ENCODE measurements at regions not wholly inside any gene's neighbourhood (a gene's known extent, or its start where the extent isn't known, plus 50 kb on each side); places are given as distances from the start of the nearest gene placed in this dataset.
"Not testable (repeated sequence)": the region's sequence is repeated elsewhere in the genome, so short reads cannot be mapped to it uniquely, and the experiment has no call there.

DNA sequence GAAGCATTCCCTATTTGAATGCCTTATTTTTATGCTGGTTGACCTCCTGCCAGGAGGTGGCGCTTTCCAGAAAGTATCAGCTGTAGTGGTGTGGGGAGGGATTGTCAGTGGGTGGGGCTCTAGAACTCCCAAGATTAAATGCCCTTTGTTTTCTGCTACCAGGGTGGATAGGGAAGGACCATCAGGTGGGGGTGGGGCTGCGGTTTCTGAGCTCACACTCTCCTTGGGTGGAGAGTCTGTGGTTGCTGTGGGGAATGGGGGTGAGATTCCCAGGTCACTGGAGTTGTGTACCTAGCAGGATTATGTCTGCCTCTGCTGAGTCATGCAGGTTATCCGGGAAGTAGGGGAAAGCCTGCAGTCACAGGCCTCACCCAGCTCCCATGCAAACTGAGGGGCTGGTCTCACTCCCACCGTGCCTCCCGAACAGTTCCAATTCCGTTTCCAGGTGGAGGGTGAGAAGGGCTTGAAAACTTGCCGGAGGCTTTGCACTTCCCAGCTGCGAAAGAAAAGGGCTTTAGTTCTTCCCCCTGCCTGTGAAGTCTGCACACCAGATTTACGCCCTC lies 68.3 kb downstream of the ALG10B start:
- no peak for DNase-seq (ENCODE audit: low spot score)

DNA sequence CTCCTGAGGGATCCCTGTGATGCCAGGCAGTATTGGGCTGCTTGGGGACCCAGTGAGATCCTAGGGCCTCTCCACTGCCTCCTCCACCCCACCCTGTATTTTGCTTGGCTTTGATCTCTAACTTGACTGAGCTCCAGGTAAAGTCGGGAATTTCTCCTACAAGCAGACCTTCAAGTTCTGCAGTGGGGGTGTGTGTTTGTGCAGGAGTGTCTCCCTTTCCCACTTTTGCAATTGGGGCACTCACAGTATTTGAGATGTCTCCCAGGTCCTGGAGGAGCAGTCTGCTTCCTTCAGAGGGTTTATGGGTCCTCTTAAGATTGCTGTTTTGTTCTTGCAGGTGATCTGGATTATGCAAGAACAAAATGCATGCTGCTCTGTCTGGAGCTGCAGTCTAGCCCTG lies 68.9 kb downstream of the ALG10B start:
- no peak for DNase-seq (ENCODE audit: low spot score)

- no peak for DNase-seq (ENCODE audit: low spot score)
Measured at GRCh38 chr12:38386205-38386985, 69.8 kb downstream of the ALG10B start.

DNA sequence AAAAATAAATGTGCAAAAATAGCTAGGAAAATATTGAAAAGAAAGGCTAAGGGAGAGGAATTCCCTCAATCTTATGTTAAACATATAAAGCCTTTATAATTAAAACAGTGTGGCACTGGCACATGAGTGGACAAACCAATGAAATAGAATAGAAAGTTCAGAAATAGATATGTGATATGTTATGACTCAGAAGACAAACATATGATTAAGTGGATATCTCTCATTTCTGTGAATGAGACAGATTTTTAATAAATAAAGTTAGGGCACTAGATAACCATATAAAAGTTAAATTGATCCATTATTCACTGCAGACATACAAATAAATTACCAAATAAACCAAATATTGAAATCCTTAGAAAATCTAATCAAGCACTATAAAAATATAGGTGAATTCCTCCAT lies 73.0 kb downstream of the ALG10B start:
- DNase-seq (ENCODE audit: low spot score), result no peak

- DNase-seq (ENCODE audit: low spot score), result no peak
Measured at GRCh38 chr12:38391007-38391406, 74.4 kb downstream of the ALG10B start.

- DNase-seq (ENCODE audit: low spot score), result no peak
Measured at GRCh38 chr12:38392554-38393144, 76.1 kb downstream of the ALG10B start.

GRCh38 chr12:38399711-38400206 lies 83.2 kb downstream of the ALG10B start:
- DNase-seq (ENCODE audit: low spot score), result no peak

GRCh38 chr12:38402811-38403210 lies 86.2 kb downstream of the ALG10B start:
- no peak for DNase-seq (ENCODE audit: low spot score)

GRCh38 chr12:38409511-38409910 lies 92.9 kb downstream of the ALG10B start:
- DNase-seq (ENCODE audit: low spot score), result no peak

GRCh38 chr12:38411426-38411825 lies 94.9 kb downstream of the ALG10B start:
- peak; percentile 2 for DNase-seq (ENCODE audit: low spot score)

- DNase-seq (ENCODE audit: low spot score), result no peak
Measured at GRCh38 chr12:38411946-38412345, 95.4 kb downstream of the ALG10B start.

DNA sequence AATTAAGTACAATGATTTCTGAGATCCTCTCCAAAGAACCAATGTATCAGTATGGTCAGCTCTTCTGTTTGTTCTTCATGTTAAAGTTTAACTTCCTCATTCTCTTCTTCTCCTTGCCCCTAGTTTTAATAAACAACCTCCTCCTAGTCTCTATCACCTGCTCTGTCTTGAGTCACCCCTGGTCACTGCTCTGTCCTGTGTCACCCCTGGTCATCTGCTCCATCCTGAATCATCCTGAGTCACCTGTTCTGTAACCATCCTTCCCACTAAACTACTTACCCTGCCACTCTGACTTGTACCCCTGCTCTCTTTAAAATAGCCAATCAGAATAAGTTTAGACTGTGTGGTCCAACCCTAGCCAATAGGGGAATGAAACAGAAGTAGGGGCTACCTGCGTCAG lies 100.5 kb downstream of the ALG10B start:
- DNase-seq (ENCODE audit: low spot score), result no peak

- DNase-seq (ENCODE audit: low spot score), result no peak
Measured at GRCh38 chr12:38424436-38424835, 107.9 kb downstream of the ALG10B start.

- DNase-seq (ENCODE audit: low spot score), result no peak
Measured at GRCh38 chr12:38427442-38427841, 110.9 kb downstream of the ALG10B start.

DNA sequence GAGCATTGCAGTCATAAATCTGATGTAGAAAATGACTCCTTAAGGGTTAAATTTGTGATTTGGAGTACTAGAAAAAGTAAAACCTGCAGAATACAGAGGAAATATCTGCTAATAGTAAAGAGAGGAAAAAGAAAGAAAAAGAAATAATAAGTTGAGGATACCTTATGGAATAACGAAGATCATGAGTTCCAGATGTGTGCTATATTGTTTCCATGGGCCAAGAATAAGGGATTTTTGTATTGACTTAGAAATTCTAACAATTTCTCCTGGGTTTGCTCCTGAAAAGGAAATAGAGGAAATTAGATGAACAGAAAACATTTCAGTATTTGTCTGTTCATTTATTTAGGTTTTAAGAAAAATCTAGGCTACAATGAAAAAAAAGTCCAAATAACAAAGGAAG lies 115.3 kb downstream of the ALG10B start:
- no peak for DNase-seq (ENCODE audit: low spot score)

DNA sequence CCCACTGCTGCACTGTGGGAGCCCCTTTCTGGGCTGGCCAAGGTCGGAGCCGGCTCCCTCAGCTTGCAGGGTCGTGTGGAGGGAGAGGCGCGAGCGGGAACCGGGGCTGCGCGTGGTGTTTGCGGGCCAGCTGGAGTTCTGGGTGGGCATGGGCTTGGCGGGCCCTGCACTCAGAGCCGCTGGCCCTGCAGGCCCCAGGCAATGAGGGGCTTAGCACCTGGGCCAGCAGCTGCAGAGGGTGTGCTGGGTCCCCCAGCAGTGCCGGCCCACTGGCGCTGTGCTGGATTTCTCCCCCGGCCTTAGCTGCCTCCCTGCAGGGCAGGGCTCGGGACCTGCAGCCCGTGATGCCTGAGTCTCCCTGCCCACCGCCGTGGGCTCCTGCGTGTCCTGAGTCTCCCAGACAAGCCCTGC lies 125.3 kb downstream of the ALG10B start:
- DNase-seq (ENCODE audit: low spot score), result not testable (repeated sequence)

GRCh38 chr12:38445040-38445439 lies 128.5 kb downstream of the ALG10B start:
- DNase-seq (ENCODE audit: low spot score), result no peak

DNA sequence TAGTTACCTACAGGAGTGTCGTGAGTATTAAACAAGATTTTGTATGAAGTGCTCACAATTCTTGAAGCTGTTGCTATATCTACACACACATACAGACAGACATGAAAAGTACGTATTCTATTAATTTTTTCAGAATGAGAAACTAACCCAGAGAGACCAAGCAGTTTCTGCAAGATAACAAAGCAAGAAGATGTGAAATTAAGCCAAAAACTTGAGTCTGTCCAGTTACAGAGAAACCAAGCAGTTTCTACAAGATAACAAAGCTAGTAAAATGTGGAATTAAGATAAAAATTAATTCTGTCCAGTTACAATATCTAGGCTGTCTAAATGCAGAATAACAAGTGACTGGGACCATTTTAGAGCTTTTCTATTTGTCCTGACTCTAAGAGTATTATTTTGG lies 132.4 kb downstream of the ALG10B start:
- DNase-seq (ENCODE audit: low spot score), result no peak

DNA sequence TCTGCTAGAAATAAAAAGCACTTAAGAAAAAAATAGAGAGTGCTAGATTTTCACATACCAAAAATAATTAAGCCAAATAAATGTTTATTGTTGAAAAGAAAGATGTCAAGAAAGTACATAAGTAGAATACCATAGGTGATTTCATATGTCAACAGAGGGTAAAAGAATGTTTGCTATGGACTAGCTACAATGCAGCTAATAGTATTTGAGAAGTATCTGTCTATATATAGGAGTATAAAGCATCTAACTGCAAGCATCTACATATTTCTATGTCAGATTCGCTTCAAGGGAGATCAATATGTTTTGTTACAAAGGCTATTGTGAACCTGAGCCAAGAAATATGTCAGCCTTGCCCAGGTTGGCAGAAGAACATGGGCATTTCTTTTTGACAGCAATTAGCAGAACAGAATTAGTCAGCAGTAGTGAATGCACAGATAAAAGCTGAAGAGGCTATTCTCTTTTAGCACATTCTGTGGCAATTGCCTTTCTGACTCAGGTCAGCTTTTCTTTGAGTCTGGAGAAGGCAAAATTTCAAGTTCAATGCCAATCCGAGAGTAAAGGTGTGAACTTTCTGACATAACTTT lies 140.1 kb downstream of the ALG10B start:
- no peak for DNase-seq (ENCODE audit: low spot score)

- no peak for DNase-seq (ENCODE audit: low spot score)
Measured at GRCh38 chr12:38465020-38465419, 148.4 kb downstream of the ALG10B start.

DNA sequence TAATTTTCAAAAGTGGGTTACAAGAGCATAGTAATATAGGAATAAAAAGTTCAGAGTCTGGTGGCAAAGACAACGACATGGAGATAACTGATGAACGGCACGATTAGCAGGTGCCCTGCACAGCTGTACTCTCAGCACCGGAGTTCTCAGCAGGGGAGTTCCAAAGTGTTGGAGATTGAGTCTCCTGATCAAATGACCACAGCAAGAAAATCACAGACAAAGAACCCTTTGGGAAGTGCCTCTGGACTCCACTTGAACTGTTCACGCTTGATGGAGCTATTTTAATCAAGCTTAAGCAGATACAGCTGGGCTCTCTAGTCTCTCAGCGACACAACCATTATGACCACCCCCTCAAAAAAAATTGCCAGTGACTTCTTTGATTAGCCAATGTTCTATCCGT lies 153.1 kb downstream of the ALG10B start:
- DNase-seq (ENCODE audit: low spot score), result no peak

GRCh38 chr12:38477340-38478090 lies 160.9 kb downstream of the ALG10B start:
- no peak for DNase-seq (ENCODE audit: low spot score)

Data from putamen (tissue), 1 donor.